NCI-H1092 (cell line): ENCODE measurements at regions not wholly inside any gene's neighbourhood (a gene's known extent, or its start where the extent isn't known, plus 50 kb on each side); places are given as distances from the start of the nearest gene placed in this dataset.
"Not testable (repeated sequence)": the region's sequence is repeated elsewhere in the genome, so short reads cannot be mapped to it uniquely, and the experiment has no call there.

ENCODE experiments used
- DNase-seq: peaks from one replicate; lab custom pipeline; 2025; lab: John Stamatoyannopoulos, UW

DNA sequence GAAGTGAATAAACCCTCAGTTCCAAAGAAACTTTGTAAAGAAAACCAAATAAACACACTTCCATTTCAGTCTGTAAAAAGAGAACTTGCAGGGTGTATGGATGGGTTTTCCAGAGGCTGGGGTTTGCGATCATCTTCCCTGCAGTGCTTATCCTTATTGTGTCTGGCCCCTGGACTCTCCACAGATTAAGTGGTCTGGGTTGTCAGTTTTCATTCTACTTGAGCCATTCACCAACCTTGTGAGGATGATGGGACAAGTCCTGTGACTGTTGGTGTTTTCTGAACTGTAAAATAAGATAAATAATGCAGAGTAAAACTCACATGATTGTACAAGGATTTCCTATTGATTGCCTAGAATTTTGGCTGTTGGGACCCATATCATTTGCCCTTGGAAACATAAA lies 166.1 kb upstream of the MOCS2 start:
- no peak for DNase-seq

DNA sequence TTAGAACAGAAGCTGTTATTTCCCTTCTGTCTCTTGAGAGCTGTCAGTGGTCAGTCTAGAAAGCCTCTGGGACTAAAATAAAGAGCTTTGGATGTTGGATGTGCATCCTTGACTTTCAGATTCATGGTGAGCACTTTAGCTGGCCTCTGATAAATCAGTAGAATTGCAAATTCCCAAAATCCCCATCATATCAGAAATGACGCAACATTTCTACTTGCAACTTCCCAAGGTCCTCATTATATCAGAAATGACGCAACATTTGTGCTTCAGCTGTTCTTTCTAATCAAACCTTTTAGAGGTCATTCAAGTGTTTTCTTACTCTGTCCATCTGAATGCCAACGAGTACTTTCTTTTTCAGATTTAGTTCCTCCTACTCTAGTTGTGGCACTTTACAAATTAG lies 167.3 kb upstream of the MOCS2 start:
- no peak for DNase-seq

DNA sequence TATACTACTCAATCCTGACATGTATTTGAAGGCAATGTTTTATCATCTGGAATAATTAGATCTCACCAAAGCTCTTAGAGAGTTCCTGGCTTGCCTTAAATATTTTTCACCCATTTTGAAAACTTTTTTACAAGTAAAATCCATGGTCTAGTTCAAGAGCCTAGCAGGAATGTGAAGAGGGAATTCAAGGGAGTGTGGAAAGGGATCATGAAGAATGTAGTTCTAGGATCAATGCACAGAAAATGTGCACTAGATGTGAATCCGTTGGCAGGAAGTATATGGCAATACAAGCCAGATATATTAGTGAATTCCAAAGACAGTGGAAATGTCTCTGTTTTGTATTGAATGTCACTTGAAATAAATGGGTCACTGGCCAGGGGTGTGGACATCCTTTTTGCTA lies 167.9 kb upstream of the MOCS2 start:
- no peak for DNase-seq

DNA sequence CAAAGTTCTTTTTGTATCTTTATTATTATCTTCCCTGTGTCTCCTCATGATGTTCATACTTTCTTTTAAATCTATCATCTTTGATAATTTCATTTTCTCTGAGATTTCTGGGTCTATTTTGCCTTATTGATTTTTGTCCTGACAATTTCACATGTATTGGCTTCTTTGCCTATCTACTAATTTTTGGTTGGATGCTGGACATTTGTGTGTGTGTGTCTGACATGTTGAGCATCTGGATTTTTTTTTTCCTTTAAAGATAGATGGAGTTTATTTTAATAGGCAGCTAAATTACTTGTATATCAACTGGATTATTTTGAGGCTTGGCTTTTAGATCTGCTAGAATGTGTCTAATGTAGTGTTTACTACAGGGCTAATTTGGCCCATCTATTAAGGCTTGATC lies 178.0 kb upstream of the MOCS2 start:
- DNase-seq = no peak

DNA sequence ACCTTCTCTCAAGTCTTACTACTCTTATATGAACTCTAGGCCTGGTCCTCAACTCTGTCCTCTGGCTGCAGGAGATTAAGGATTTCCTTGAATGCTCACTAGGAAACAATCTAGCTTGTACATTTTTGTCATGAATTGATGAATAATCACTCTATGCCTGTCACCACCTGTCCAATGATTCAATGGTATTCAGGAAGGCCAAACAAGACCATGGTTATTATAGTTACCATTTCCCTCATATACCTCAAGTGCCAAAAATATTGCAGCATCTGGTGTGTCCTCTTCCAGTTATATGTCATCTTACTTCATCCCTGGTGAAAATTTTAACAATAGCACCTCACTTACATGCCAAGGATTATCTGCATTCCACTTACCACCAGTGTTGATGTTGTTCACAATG lies 179.0 kb upstream of the MOCS2 start:
- DNase-seq = no peak

DNA sequence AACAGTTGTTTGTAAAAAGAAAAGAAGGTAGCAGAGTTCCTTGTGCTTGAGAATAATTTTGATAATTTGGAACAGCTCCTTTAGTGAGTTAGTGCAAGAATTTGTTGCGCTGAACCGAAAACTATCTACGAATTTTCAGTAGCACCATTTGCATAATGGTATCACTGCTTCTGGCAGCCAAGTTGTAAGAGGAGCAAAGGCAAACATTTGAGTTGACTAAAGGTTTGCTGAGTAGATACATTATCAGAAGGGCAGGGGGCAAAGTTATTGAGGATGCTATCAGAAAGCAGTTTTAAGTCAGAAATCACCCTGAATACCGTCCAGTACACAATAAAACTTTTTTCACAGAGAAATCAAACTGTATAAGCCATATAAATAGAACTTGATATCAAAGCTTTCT lies 181.5 kb upstream of the MOCS2 start:
- DNase-seq = no peak

DNA sequence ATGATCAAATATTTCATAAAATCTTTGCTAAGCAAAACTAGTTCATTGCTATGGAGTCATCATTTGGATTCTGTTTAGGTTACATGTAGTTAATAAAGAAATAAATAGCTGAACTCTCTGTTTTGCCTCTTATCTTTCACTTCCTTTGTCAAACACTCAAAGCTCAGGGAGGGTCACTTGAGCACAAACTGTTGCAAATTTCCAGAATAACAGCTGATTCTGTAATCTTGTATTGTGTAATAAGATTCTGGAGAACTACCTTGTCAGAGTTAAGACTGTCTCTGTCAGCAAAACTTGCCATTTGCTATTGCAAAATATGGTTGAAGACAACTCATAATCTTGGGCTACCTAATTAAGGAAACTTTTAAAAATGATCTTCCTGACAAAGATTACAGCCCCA lies 182.0 kb upstream of the MOCS2 start:
- no peak for DNase-seq

DNA sequence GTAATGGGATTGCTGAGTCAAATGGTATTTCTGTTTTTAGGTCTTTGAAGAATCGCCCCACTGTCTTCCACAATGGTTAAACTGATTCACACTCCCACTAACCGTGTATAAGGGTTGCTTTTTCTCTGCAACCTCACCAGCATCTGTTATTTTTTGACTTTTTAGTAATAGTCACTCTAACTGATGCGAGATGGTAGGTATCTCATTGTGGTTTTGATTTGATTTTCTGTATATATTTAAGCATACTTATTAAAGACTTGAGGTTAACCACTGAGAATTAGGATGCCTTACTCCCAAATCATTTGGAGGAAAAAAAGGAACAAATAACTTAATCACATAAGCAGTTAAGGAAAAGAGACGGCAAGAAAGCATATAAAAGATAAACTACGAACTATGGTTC lies 181.6 kb upstream of the FST start:
- DNase-seq = no peak

DNA sequence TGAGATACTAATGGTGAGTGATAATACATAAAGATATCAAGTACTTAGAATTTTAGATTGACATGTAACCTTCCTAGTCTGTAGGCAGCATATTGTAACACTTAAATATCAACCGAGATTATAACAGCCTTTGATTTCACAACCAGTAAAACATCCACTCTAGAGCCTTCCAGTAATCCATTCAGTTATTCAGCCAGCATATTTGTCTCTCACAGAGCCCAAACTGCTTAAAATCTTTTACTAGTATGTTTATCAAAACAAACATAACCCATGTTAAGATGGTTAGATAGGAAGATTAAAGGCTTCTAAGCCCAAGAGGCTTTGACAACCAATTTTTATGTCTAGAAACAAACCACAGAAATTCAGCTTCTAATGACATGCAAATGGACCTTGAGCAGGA lies 177.9 kb upstream of the FST start:
- DNase-seq = no peak

DNA sequence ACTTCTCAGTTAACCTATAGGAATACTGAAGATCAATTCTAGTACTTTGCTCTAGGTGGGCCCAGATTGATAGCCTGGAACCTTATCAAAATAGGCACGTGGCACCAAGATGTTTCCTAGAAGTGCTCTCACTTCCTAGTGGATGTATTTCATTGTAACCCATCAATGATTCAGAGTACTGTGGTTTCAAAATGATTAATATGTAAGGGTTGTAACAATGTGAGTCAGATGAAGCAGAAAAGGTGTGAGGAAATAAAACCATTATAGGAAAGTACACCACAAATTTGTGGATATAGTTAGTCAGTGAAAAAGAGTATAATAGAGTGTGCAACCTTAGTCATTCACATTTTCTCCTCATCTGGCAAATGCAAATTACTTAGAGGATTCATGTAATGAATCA lies 177.3 kb upstream of the FST start:
- DNase-seq = no peak

DNA sequence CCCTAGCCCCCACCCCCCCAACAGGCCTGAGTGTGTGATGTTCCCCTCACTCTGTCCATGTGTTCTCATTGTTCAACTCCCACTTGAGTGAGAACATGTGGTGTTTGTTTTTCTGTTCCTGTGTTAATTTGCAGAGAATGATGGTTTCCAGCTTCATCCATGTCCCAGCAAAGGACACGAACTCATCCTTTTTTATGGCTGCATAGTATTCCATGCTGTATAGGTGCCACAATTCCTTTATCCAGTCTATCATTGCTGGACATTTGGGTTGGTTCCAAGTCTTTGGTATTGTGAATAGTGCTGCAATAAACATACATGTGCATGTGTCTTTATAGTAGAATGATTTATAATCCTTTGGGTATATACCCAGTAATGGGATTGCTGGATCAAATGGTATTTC lies 175.1 kb upstream of the FST start:
- DNase-seq = not testable (repeated sequence)

DNA sequence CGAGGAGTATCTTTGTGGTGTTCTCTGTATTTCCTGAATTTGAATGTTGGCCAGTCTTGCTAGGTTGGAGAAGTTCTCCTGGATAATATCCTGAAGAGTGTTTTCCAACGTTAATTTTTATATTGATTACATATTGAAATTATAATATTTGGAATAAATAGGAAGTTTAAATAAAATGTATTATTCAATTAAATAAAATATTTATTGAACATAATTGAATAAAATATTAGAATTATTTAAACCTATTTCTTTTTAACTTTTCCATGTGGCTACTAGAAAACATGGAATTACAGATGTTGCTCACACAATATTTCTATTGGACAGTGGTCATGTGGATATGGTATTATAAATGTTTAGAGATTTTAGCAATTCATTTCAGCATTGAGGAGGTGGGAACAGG lies 170.8 kb upstream of the FST start:
- DNase-seq = no peak

DNA sequence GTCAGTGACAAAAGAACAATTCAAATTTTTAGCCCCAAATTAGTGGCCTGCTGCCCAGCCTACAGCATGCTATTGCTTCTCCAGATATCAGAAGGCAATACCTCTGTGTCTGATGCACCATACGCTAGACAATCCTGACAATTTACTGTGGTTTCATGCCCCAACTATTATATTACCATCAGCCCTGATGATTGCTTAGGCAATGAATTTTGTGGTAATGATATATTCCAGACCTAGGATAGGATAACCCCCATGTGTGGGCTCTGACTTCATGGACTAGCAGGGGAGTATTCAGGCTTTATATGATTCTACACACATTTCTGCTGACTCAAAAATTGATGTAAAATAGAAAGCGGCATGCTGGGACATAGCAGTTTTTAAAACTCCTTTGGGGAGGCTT lies 168.7 kb upstream of the FST start:
- no peak for DNase-seq

DNA sequence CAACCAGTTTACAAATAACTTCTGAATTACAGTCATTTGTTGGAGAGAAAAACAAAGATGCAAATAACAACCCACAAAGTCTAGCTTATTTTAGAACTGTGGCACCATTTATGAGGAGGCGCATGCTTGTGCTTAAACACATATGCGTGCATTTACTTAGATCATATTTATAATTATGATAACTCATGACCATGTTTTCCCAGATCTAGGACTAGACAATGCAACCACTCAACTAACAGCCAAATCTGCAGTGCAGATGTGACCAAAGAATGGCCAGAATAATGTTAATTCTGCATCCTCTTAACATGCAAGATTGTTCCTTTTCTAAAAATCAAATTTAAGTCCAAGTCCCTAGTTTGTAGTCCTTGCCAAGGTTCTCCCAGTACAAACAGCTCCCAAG lies 167.3 kb upstream of the FST start:
- DNase-seq = no peak

DNA sequence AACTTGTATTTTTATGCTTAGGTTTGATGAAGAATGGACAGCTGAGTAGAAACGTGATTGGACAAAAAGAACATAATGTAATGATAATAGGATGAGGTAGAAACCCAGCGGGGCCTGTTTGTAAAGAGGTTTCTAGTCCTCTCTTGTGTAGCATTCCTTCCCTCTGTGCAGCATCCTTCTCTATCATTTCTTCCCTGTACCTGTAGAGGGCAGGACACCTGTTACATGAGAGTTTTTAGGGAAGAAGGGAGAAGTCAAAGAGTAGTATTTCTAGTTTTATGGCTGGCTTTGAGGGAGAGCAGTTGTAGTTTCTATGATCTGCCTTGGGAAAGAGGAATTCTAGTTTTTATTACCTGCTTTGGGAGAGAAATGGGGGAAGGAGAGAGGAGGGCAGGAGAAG lies 162.1 kb upstream of the FST start:
- no peak for DNase-seq

DNA sequence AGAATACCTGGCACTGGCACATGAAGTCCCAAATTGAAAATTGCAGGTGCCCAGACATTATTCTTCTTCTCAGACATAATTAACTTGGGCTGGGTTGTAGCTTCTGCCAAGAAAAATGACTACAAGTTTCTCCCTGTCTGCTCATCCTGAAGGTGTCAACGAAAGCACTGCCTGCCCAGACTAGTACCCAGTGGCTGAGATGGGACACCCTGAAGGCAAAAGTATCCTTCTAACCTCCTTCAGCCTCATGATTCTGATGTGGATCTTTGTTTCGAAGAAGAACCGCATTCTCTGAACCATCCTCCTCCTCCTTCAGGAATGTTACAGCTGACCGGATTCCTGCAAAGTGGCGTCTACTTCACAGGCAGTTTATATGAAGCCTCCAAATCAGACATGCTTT lies 161.1 kb upstream of the FST start:
- no peak for DNase-seq

DNA sequence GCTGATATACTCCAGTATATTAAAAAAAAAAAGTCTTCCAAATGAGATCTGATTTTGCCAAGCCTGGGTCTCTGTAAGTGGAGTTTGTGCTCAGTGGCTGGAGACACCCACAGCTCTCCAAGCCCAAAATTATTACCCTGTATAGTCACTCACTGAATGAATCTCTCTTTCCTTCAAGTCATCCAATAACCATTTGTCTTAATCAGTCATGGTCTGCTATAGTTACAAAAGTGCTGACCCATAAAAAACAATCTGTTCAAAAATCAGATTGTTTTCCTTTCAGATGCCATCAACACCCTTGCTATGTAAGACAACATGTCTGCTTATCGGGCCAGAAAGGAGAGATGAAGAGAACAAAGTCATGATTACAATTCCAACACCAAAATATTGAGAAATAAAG lies 159.4 kb upstream of the FST start:
- no peak for DNase-seq

DNA sequence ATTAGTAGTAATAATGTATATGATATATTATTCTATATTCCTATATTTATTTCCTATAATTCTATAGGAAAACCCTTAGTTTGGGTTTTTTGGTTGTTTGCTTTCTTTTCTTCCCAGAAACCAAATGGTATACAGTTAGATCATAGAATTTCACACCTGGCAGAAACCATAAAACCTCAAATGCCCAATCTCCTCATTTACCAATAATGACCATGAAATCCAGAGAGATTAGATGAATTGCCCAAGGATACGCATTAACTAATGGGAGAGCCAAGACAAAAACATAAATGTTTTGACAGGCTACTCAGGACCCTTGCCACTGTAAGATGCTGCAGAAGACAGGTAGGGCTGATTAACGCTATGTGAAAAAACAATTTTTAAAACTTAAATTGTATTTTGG lies 158.7 kb upstream of the FST start:
- DNase-seq = no peak

DNA sequence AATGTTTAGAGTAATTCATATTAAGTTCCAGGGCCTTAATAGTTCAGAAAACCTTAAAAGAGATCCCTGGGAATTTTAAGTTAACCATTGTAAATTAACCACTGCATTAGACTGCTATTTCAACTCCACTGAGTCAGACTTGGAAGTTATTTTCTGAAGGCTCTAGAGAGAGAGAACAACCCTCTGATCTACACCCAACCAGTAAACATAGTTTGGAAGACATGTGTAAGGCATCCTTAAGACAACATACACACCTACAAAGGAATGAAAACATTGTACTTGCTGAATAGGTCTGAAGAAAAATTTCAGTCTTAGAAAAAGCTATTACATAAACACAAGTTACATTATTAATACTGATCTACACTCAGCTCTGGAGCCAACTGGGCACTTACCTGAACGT lies 158.2 kb upstream of the FST start:
- DNase-seq = no peak

DNA sequence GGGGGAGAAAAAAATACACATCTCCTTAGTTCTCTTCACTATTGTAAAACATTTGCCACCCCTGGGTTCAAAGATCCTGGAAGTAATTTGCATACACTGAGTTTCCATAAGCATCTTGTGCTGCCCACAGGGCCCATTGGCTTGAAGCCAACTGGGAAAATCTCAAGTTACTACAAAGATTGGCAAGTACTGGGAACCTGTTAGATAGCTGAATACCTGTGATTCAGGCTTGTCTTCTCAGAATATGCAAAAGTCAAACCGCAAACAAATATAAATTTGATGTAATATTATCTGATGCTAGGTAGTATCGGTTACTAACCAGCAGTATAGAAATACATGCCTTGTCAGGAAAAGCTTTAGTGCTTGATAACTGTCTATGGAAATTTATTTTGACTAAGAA lies 156.9 kb upstream of the FST start:
- DNase-seq = no peak

DNA sequence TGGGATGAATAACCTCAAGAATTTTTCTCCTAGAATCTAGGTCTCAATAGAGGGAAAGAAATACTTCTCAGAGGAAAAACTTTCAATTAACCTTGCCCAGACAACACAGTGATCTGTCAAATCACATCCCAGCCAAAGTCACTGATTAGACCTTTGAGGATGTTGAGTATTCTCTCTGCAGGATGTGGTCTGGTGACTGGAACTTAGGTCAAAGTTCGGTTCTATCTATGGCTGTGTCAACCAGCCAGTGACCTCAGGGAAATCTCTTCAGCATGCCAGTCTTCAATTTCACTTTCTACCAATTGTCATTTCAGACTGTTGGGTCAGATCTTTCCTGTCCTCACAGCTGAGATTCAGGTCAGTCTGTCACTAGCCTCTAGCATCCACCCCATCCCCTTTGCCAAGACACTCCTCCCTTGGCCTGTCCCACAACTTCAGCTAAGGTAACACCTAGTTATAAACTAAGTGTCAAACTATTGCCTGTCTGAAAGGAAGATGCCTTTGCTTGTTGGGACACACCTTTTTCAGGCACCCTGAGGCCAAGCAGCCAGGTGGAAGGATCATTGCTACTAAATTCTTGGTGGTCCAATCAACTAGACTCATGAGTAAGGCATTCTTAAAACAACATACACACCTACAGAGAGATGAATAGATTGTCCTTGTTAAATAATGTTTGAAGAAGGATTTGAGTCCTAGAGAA lies 156.3 kb upstream of the FST start:
- DNase-seq = no peak

DNA sequence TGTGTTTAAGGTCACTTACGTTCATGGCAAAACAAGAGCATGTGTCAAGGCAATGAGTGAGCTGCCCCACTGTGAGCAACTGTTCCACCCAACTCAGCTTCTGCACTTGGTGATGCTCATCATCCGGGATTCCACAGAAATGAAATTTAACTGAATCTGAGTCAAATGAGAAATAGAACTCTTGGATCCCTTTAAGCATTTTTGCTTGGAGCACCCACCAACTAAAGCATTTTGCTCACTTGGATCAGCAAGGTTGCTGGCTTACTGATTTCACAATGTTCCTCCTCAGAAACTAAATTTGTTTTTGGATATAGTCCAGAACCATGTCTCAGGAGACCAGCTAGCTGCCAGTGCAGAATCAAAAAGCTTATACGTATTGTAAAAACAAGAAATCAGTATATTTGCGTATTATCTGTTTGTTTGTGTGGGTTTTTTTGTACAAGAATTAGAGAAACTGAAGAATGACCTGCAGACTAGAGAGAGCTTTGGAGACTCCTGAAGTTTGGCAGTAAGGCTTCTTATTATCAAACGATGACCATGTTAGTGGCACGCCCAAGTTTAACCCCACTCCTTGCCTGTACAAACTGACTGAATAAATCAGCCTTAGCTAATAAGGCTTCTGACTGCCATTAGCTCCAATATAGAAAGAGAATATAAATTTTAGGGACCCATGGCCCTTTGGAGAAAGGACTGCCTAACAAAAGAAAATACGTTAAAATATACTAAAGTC lies 153.8 kb upstream of the FST start:
- no peak for DNase-seq

DNA sequence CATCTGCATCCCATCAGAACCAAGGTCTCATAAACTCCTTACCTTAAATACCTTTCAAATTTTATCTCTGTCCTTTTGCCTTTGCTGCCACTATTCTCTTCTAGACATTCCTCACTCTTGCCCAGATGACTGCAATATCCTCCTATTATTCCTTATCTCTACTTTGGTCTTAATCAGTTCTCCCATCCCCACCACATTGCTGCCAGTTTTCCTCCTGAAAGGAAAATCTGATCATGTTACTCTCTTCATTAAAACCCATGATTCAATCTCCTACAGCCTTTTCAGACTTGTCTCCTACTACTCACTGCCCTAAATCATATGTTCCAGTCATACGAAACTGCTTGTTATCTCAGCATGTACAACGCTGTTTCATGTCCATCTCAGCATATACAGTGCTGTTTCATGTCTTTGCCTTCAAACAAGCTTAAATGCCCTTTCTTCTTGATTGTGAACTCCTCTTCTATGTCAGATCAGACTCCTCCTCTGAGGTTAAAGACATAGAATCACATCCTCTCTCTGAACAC lies 152.6 kb upstream of the FST start:
- no peak for DNase-seq

DNA sequence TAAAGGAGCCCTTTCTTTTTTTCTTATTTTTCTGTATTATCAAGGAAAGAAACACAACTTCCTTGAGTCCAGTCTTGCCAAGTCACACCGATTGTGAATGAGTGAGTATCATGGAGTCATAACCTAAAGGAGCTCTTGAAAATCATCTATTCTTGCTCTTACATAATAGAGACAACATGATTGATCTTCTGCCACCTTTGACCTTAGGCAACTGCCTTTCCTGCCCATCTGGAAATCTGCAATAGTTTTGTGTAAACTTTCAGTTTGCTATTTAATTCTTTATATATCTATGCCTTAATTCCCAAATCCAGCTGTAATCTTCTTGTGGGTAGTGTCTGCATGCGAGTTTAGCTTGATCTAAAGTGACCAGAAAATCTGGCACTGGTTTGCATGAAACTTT lies 149.9 kb upstream of the FST start:
- DNase-seq = no peak
